NCI-H2081 treated with DMSO at 0.1 percent for 48 hours (cell line): ENCODE measurements at regions not wholly inside any gene's neighbourhood (a gene's known extent, or its start where the extent isn't known, plus 50 kb on each side); places are given as distances from the start of the nearest gene placed in this dataset.

Experiments
- DNase-seq: peaks from one replicate; lab custom pipeline; 2025; lab: John Stamatoyannopoulos, UW

GRCh38 chr12:123100882-123101281, 50.0 kb downstream of the PITPNM2 start:
- no peak for DNase-seq

- no peak for DNase-seq
These were observed 50.4 kb downstream of the PITPNM2 start for GRCh38 chr12:123100450-123100849.

GRCh38 chr12:123099560-123100192, 51.2 kb downstream of the PITPNM2 start:
- DNase-seq = no peak

- DNase-seq = no peak
These were observed 52.1 kb downstream of the PITPNM2 start for GRCh38 chr12:123098780-123099179.

GRCh38 chr12:123097561-123098084, 53.3 kb downstream of the PITPNM2 start:
- no peak for DNase-seq

GRCh38 chr12:123096741-123097140, 54.1 kb downstream of the PITPNM2 start:
- DNase-seq = no peak

GRCh38 chr12:123096182-123096581, 54.7 kb downstream of the PITPNM2 start:
- DNase-seq = no peak

DNA sequence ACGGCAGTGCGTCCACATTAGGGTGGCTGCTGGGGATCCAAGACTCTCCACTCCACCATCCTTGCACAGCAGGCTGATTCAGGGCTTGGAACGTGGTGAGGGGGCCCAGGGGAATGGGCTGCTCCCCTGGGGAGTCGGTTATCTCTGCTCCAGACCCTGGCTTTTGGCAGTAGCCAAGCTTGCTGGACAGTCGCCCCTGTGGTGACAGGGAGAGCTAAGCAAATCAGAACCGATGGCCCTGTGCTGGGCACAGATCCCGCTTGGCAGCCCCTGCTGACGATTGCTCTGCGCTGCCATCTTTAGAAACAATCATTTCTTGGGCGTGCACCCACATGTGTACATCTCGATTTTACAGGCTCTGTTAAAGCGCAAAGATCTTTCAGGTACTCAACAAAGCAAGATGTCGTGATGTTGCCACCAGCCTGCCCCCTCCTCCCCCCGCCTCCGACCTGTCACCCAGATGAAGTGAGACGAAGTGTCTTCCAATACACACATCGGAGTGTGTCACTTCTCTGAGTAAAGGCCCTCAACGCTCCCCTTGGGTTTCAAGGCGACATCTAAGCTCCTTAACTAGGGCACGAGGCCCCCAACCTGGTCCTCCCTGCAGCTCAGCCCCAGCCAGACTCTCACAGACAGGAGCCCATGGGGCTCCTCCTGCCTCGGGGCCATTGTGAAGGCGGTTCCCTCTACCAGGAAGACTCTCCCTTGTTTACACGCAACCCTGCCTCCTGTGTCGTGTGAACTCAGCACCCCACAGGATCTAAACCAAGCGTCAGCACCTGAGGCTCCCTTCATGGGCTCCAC, 55.6 kb downstream of the PITPNM2 start:
- no peak for DNase-seq

DNA sequence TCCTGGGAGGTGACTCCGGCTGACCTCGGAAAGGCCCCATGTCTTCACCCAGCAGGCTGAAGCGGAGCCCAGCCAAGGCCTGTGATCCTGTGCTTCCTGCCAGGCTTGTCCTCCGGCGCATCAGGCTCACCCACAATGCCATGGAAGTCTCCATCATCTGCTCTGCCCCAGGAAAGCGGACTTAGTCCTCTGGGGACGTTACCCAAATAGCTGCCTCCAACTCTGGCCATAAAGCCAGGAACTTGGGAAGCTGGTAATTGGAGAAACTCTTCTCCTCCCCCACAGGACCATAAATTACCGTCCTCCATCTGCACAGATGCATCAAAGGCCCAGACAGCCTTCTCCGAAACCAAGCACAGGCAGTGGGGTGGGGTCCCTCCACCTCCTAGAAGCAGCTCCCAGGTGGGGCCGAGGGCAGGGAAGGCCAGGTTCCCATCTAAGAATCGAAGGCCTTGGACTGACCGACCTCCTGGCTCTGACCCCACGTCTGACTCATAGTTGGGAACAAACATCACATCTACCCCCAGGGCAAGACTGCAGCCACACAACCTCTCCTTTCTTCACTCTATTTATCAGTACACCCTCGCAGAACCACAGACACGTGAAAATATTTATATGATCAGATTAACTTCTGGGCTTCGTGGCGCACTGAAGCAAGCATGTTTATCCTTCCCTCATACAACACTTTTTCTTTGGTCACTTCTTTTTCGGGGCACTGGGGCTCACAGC, 56.4 kb downstream of the PITPNM2 start:
- no peak for DNase-seq

- DNase-seq = no peak
These were observed 58.0 kb downstream of the PITPNM2 start for GRCh38 chr12:123092866-123093265.

GRCh38 chr12:123091230-123092150, 59.4 kb downstream of the PITPNM2 start:
- DNase-seq = no peak

GRCh38 chr12:123089631-123090353, 61.1 kb downstream of the PITPNM2 start:
- no peak for DNase-seq

DNA sequence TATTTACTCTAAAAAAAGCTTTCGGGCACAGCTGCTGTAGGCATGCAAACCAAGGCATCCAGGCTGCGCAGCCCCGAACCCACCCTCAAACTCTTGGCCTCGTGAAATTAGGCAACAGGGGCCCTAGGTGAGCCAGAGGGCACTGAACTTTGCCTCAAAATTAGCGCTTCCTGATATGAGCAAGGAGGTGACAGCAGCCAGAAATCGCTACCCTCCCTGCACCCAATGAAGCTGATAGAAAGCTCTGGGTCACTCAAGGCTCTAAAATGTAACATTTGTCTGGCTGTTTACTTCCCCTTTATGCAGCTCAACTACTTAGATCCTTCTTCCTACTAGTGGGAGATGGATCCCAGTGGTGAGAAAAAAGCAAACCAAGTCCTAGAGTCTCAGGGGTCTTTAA, 61.8 kb downstream of the PITPNM2 start:
- no peak for DNase-seq

GRCh38 chr12:123085730-123086487, 65.0 kb downstream of the PITPNM2 start:
- no peak for DNase-seq

DNA sequence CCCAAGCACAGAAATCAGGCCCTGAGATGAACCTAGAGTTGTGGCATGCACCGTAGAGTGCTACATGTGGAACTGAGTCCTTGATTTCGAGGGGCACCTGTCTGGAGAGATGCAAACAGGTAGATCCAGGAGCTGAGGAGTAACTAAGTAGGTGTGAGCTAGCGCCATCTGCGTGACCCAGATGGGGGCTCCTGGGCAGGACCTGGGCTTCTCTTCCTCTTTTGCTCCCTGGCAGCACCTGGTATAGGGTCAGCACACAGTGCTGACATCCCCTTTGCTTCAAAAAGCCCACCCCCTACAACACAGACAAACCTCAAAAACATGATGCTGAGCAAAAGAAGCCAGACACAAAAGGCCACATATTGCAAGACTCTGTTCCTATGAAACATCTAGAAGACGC, 65.8 kb downstream of the PITPNM2 start:
- no peak for DNase-seq

GRCh38 chr12:123083661-123084571, 67.0 kb downstream of the PITPNM2 start:
- no peak for DNase-seq

DNA sequence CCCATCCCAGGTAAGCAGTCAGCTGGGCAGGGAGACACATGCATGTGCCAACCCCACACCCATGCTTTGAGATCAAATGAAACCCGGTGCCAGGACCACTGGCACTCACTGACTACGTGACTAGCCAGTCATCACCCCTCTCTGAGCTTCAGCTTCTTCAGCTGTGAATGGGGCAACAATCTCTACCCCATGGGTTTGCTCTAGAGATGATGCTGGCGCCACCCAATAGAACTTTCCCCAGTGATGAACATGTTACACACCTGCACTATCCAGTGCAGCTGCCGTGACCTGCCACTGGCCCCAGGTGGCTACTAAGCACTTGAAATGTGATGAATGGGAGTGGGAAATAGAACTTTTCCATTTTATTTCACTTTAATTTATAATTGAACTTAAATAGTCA, 70.3 kb downstream of the PITPNM2 start:
- DNase-seq = no peak

DNA sequence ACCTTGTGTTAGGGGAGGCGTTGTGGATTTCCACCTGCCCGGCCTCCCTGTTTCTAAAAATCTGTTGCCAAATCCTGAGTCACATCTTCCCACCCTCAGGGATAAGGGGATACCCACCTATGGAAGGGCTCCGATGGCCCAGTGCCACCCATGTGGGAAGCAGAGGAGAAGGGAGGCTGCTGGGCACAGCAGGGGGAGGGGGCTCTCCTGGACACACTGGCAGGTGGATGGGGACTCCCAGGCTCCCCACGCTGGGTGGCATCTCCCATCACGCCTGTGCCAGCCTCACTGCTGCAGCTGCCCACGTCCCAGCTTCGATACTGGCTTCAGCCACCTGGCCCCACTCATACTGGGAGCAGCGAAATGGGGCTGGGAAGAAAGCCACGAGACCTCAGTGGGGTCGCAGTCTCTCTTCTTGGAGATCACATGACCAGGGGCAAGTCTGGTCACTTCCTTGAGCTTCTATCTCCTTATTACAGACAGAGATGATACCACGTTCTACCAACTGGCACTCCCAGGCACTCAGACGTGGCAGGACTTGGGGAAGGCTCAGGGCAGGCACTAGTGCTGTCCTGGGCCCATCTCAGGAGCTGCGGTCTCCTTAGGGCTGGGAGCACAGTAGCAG, 72.2 kb downstream of the PITPNM2 start:
- DNase-seq = no peak

GRCh38 chr12:123078120-123078465, 72.8 kb downstream of the PITPNM2 start:
- no peak for DNase-seq
